ENCODE measurements at regions not wholly inside any gene's neighbourhood (a gene's known extent, or its start where the extent isn't known, plus 50 kb on each side); places are given as distances from the start of the nearest gene placed in this dataset.
"Not testable (repeated sequence)": the region's sequence is repeated elsewhere in the genome, so short reads cannot be mapped to it uniquely, and the experiment has no call there.

DNA sequence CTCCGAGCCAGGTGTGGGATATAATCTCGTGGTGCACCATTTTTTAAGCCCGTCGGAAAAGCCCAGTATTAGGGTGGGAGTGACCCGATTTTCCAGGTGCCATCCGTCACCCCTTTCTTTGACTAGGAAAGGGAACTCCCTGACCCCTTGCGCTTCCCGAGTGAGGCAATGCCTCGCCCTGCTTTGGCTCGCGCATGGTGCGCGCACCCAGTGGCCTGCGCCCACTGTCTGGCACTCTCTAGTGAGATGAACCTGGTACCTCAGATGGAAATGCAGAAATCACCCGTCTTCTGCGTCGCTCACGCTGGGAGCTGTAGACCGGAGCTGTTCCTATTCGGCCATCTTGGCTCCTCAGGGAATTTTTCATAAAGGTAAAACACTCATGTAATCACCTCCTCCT is 63.9 kb downstream of the RWDD3 start:
- WGBS, 3 donors, result 86 to 90% (median 89%) methylated on average over 20 of the region's 20 CpGs
- H3K36me3 ChIP-seq; H3K4me3 ChIP-seq; H3K27ac ChIP-seq; H3K4me1 ChIP-seq (ENCODE audit: insufficient read depth); H3K27me3 ChIP-seq; H3K9me3 ChIP-seq; DNase-seq; intact Hi-C loops (cut with DNase I): not testable (repeated sequence)

DNA sequence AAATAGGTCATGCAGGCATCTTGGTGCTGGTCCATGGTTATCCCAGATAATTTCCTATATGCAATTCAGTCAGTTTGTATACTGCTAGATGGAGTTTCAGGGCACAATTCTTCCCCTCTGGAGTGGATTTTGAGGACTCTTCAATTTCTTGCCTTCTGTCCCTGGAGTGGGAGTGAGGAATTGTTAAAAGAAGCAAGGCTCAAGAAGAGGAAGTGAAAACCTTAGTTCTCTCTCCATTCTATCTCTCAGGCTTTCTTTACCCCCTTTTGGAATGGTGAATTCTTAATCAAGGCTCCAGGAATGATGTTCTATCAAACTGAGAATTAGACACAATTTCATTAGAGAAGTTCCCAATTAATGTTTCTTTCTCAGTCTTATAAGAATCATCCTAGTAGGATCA is 67.1 kb downstream of the RWDD3 start:
- Histone ChIP-seq H3K27ac (no peak overlapping the region), H3K36me3 (no peaks in the 10 kb centered on the region), H3K9me3 (no peaks in the 10 kb centered on the region), H3K4me3 (no peak overlapping the region), H3K27me3 (no peaks in the 10 kb centered on the region), H3K4me1 (ENCODE audit: insufficient read depth) (no peaks in the 10 kb centered on the region)
- intact Hi-C loops (cut with DNase I), result no loop called here
- TF ChIP-seq, protein P1, sequence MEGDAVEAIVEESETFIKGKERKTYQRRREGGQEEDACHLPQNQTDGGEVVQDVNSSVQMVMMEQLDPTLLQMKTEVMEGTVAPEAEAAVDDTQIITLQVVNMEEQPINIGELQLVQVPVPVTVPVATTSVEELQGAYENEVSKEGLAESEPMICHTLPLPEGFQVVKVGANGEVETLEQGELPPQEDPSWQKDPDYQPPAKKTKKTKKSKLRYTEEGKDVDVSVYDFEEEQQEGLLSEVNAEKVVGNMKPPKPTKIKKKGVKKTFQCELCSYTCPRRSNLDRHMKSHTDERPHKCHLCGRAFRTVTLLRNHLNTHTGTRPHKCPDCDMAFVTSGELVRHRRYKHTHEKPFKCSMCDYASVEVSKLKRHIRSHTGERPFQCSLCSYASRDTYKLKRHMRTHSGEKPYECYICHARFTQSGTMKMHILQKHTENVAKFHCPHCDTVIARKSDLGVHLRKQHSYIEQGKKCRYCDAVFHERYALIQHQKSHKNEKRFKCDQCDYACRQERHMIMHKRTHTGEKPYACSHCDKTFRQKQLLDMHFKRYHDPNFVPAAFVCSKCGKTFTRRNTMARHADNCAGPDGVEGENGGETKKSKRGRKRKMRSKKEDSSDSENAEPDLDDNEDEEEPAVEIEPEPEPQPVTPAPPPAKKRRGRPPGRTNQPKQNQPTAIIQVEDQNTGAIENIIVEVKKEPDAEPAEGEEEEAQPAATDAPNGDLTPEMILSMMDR (IDR thresholded peaks at IDR 0.05), result no peak
- TF ChIP-seq EP300 (IDR thresholded peaks at IDR 0.05) (no peak), POLR2A (IDR thresholded peaks at IDR 0.05) (no peak)
- no peak for DNase-seq

DNA sequence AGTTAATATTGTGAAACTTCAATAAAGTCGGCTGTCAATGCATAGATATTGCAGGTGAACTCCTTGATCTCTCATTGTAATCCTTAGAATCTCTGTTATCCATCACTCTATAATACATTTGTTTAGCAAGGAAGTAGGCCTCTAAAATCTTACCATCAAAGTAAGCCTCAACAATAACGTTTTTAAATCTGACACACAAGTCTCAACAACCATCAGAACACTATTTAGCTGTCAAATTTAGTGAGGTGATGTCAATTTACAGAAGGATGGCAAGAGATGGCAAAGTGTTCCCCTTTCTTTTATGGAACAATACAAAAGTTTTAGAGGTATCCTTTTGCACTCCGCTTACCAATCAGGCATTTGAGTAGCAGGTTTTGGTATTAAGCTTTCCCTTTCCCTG is 67.6 kb downstream of the RWDD3 start:
- H3K4me1 ChIP-seq (ENCODE audit: insufficient read depth), result no peaks in the 10 kb centered on the region
- no peak overlapping the region for H3K4me3 ChIP-seq
- intact Hi-C loops (cut with DNase I), result no loop called here
- no peaks in the 10 kb centered on the region for H3K9me3 ChIP-seq
- no peaks in the 10 kb centered on the region for H3K27me3 ChIP-seq
- no peak for DNase-seq
- TF ChIP-seq EP300 (IDR thresholded peaks at IDR 0.05) (no peak), POLR2A (IDR thresholded peaks at IDR 0.05) (no peak)
- TF ChIP-seq, protein P1 (IDR thresholded peaks at IDR 0.05), result no peak
- WGBS, 3 donors, result 67 to 69% (median 69%) methylated on average over 3 of the region's 3 CpGs
- no peaks in the 10 kb centered on the region for H3K36me3 ChIP-seq
- H3K27ac ChIP-seq, result no peak overlapping the region

DNA sequence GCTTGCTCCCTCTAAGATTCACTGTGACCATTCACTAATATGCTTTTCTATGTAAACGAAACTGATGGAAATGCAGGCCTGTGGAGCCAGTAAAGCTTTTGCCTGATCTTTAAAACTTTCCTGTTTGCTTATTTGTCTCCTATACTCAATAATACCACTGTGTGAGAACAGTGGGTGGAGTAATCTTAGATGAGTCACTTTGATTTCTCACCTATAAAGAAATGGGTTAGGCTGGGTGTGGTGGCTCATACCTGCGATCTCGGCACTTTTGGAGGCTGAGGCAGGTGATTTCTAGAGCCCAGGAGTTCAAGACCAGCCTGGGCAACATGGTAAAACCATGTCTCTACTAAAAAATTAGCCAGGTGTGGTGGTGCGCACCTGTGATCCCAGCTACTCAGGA is 70.8 kb downstream of the RWDD3 start:
- no peak overlapping the region for H3K27ac ChIP-seq
- no peak for DNase-seq
- H3K36me3 ChIP-seq, result no peaks in the 10 kb centered on the region
- no peak for TF ChIP-seq POLR2A (IDR thresholded peaks at IDR 0.05)
- H3K4me3 ChIP-seq, result no peak overlapping the region
- no peaks in the 10 kb centered on the region for H3K4me1 ChIP-seq (ENCODE audit: insufficient read depth)
- intact Hi-C loops (cut with DNase I), result no loop called here
- no peaks in the 10 kb centered on the region for H3K9me3 ChIP-seq
- H3K27me3 ChIP-seq, result no peaks in the 10 kb centered on the region
- WGBS, 3 donors, result 88 to 93% (median 90%) methylated on average over 4 of the region's 4 CpGs

DNA sequence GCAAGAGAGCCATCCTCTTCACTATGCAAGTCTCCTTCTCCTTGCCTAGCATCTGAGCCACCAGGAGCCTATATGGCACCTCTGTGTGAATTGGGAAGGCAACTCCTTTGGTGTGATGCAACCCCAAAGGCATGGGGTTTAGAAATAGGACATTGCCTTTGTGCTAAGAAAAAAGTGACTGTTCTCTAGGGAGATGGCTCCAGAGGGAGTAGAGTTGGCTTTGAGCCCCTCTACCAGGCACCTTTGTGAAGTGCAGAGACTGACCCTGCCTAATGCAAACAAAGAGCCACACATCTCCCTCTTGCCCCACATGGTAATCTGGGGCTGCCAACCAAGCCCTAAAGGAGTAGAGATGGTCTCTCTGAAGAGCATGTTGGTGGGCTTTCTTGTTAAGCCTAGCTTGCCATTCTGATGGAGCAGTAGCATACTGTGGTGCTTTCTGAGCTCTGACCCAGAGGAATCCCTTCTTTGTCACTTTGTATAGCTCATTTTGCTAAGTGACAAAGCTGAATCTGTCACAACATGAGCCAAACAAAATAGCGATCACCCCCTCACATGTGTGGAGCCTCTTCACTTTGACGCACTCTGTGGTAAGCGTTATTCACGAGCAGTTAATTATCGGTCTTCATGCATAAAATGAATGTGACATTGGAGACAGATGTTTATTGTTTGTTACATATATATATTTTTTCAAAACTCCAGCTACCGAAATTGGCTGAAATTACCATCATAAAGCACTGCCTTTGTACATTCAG is 74.4 kb downstream of the RWDD3 start:
- Histone ChIP-seq H3K4me1 (ENCODE audit: insufficient read depth) (no peaks in the 10 kb centered on the region), H3K36me3 (no peaks in the 10 kb centered on the region), H3K27ac (no peak overlapping the region), H3K27me3 (no peaks in the 10 kb centered on the region), H3K4me3 (no peak overlapping the region), H3K9me3 (no peaks in the 10 kb centered on the region)
- no peak for DNase-seq
- intact Hi-C loops (cut with DNase I), result no loop called here
- TF ChIP-seq EP300 (IDR thresholded peaks at IDR 0.05), result no peak
- WGBS, 3 donors, result 43 to 68% (median 47%) methylated on average over 6 of the region's 6 CpGs

DNA sequence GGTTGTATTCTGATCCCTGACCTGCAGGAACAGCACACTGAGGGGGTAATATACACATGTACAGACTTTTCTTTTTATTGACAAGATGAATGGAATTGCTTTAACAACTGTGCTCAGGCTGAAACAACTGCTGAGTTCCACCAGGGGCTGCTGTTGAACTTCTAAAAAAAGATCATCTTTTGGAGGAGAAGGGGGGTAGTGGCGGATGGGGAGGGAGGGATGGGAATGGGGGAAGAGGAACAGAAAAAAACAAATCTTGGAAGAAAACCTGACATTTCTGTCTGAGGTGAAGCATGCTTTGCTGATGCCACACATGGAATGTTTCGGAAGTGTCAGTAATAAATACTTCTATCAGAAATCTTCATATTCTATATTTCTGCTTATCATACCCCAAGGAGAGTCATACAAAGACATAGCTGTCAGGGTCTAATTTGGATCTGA is 75.0 kb downstream of the RWDD3 start:
- Histone ChIP-seq H3K27me3 (no peaks in the 10 kb centered on the region), H3K36me3 (no peaks in the 10 kb centered on the region), H3K4me1 (ENCODE audit: insufficient read depth) (no peaks in the 10 kb centered on the region), H3K9me3 (no peaks in the 10 kb centered on the region), H3K27ac (no peak overlapping the region), H3K4me3 (no peak overlapping the region)
- TF ChIP-seq POLR2A (IDR thresholded peaks at IDR 0.05), result no peak
- intact Hi-C loops (cut with DNase I), result no loop called here
- DNase-seq, result no peak
- 34 to 54% (median 45%) methylated on average over 2 of the region's 2 CpGs for WGBS, 3 donors
